SK-N-MC (cell line): ENCODE measurements at regions not wholly inside any gene's neighbourhood (a gene's known extent, or its start where the extent isn't known, plus 50 kb on each side); places are given as distances from the start of the nearest gene placed in this dataset.

ENCODE experiments used
- EZH2 ChIP-seq: fragments of 200-600 bp; sonication (generic); IDR thresholded peaks from one replicate; pipeline ENCODE4 v1.6.1; 2017; ENCODE audit warnings: antibody characterized with exemption
- POLR2AphosphoS5 ChIP-seq: IDR thresholded peaks from 2 replicates; pipeline ENCODE4 v1.6.1; 2012; ENCODE audit warnings: mild to moderate bottlenecking, low read depth, low read length, borderline replicate concordance

- no peak for TF ChIP-seq EZH2
- no peak for TF ChIP-seq POLR2AphosphoS5
Measured at GRCh38 chr2:163341426-163341825, 394.4 kb downstream of the FIGN start.
